H9 (cell line): ENCODE measurements at regions not wholly inside any gene's neighbourhood (a gene's known extent, or its start where the extent isn't known, plus 50 kb on each side); places are given as distances from the start of the nearest gene placed in this dataset.

Experiments used
- DNase-seq: peaks from one replicate; pipeline ENCODE4 v3.0.0-alpha.2; 2017
- H2AFZ ChIP-seq: one replicate; pipeline ENCODE4 v1.6.1; 2013; ENCODE audit warnings: mild to moderate bottlenecking, low read length, control low read depth, moderate library complexity
- H2AK5ac ChIP-seq: 2 replicates; pipeline ENCODE4 v1.6.1; 2013; ENCODE audit warnings: low read length, control low read depth, mixed read lengths; ENCODE audit not compliant: insufficient read length
- H2BK120ac ChIP-seq: one replicate; pipeline ENCODE4 v1.6.1; 2013; ENCODE audit warnings: low read depth, mild to moderate bottlenecking, low read length, control low read depth, inconsistent platforms; ENCODE audit not compliant: poor library complexity, severe bottlenecking
- H2BK12ac ChIP-seq: 2 replicates; pipeline ENCODE4 v1.6.1; 2013; ENCODE audit warnings: low read length, control low read depth, mixed read lengths, low read depth; ENCODE audit not compliant: insufficient read length
- H2BK15ac ChIP-seq: 2 replicates; pipeline ENCODE4 v1.6.1; 2013; ENCODE audit warnings: low read depth, low read length, control low read depth
- H2BK20ac ChIP-seq: one replicate; pipeline ENCODE4 v1.6.1; 2013; ENCODE audit warnings: low read depth, mild to moderate bottlenecking, low read length, control low read depth, inconsistent platforms; ENCODE audit not compliant: poor library complexity, severe bottlenecking
- H2BK5ac ChIP-seq: 2 replicates; pipeline ENCODE4 v1.6.1; 2013; ENCODE audit warnings: low read length, control low read depth, mixed read lengths; ENCODE audit not compliant: insufficient read length
- H3K14ac ChIP-seq: 2 replicates; pipeline ENCODE4 v1.6.1; 2013; ENCODE audit warnings: low read length, control low read depth; ENCODE audit not compliant: insufficient read depth
- H3K18ac ChIP-seq: 2 replicates; pipeline ENCODE4 v1.6.1; 2013; ENCODE audit warnings: low read depth, mild to moderate bottlenecking, mixed read lengths, low read length, control low read depth; ENCODE audit not compliant: insufficient read length
- H3K23ac ChIP-seq: 2 replicates; pipeline ENCODE4 v1.6.1; 2013; ENCODE audit warnings: low read length, control low read depth, mixed read lengths, low read depth; ENCODE audit not compliant: insufficient read length
- H3K23me2 ChIP-seq: 2 replicates; pipeline ENCODE4 v1.6.1; 2013; ENCODE audit warnings: low read depth, mild to moderate bottlenecking, mixed read lengths, low read length, control low read depth; ENCODE audit not compliant: insufficient read length, poor library complexity, severe bottlenecking
- H3K27ac ChIP-seq: 2 replicates; pipeline ENCODE4 v1.5.1; 2013; ENCODE audit warnings: low read length, control low read depth, mixed read lengths, low read depth; ENCODE audit not compliant: insufficient read length
- H3K27me3 ChIP-seq: 2 replicates; pipeline ENCODE4 v1.6.1; 2013; ENCODE audit warnings: low read length, control low read depth, inconsistent platforms; ENCODE audit not compliant: insufficient read depth
- H3K4ac ChIP-seq: 2 replicates; pipeline ENCODE4 v1.6.1; 2013; ENCODE audit warnings: low read depth, mild to moderate bottlenecking, control low read depth, inconsistent platforms, low read length, moderate library complexity
- H3K4me1 ChIP-seq: 2 replicates; pipeline ENCODE4 v1.6.1; 2013; ENCODE audit warnings: low read length, control low read depth, inconsistent platforms; ENCODE audit not compliant: insufficient read depth
- H3K4me2 ChIP-seq: 2 replicates; pipeline ENCODE4 v1.6.1; 2013; ENCODE audit warnings: low read length, control low read depth, mixed read lengths; ENCODE audit not compliant: insufficient read length, insufficient read depth
- H3K56ac ChIP-seq: 2 replicates; pipeline ENCODE4 v1.6.1; 2013; ENCODE audit warnings: low read depth, mild to moderate bottlenecking, mixed read lengths, low read length, control low read depth; ENCODE audit not compliant: insufficient read length
- H3K79me1 ChIP-seq: 2 replicates; pipeline ENCODE4 v1.6.1; 2013; ENCODE audit warnings: low read depth, mild to moderate bottlenecking, moderate library complexity, low read length, control low read depth, inconsistent platforms; ENCODE audit not compliant: insufficient read depth, poor library complexity, severe bottlenecking
- H3K79me2 ChIP-seq: 2 replicates; pipeline ENCODE4 v1.6.1; 2013; ENCODE audit warnings: low read length, control low read depth, inconsistent platforms; ENCODE audit not compliant: insufficient read depth
- H3K9ac ChIP-seq: 2 replicates; pipeline ENCODE4 v1.6.1; 2013; ENCODE audit warnings: low read length, control low read depth, mixed read lengths; ENCODE audit not compliant: insufficient read length; ENCODE audit errors: extremely low read depth
- H3K9me3 ChIP-seq: one replicate; pipeline ENCODE4 v1.6.1; 2013; ENCODE audit warnings: low read depth, low read length, inconsistent platforms; ENCODE audit not compliant: control insufficient read depth
- H3T11ph ChIP-seq: one replicate; pipeline ENCODE4 v1.6.1; 2013; ENCODE audit warnings: mild to moderate bottlenecking, low read length, control low read depth, inconsistent platforms
- H4K20me1 ChIP-seq: one replicate; pipeline ENCODE4 v1.6.1; 2013; ENCODE audit not compliant: control insufficient read depth, insufficient read length, insufficient read depth
- H4K5ac ChIP-seq: 2 replicates; pipeline ENCODE4 v1.6.1; 2013; ENCODE audit warnings: low read depth, mild to moderate bottlenecking, mixed read lengths, low read length, control low read depth; ENCODE audit not compliant: insufficient read length
- H4K8ac ChIP-seq: replicated peaks from 2 replicates; pipeline ENCODE4 v1.6.1; 2013; ENCODE audit warnings: low read length, control low read depth, mixed read lengths, low read depth; ENCODE audit not compliant: insufficient read length
- H4K91ac ChIP-seq: 2 replicates; pipeline ENCODE4 v1.6.1; 2013; ENCODE audit warnings: low read depth, mild to moderate bottlenecking, moderate library complexity, mixed read lengths, low read length, control low read depth; ENCODE audit not compliant: insufficient read length
- H3K27ac Mint-ChIP-seq, 3 experiments: 2 replicates in 2 of 3; 3 replicates in 1 of 3; pipeline ENCODE4 v1.8.0; 2020 to 2021; ENCODE audit warnings: mixed read lengths in 3 of 3, mild to moderate bottlenecking in 1 of 3, moderate library complexity in 1 of 3
- H3K27me3 Mint-ChIP-seq: 2 replicates; pipeline ENCODE4 v1.8.0; 2021; ENCODE audit warnings: low read depth, mild to moderate bottlenecking, moderate library complexity, mixed read lengths
- H3K36me3 Mint-ChIP-seq, 3 experiments: 2 replicates in 2 of 3; 3 replicates in 1 of 3; pipeline ENCODE4 v1.8.0; 2020 to 2021; ENCODE audit warnings: low read depth in 3 of 3, mixed read lengths in 3 of 3; ENCODE audit not compliant: insufficient read depth in 1 of 3
- H3K4me1 Mint-ChIP-seq, 2 experiments: 2 replicates each; pipeline ENCODE4 v1.8.0; 2020; ENCODE audit warnings: mixed read lengths in 2 of 2
- H3K4me3 Mint-ChIP-seq, 2 experiments: 2 replicates in 1 of 2; 3 replicates in 1 of 2; pipeline ENCODE4 v1.8.0; 2020 to 2021; ENCODE audit warnings: mild to moderate bottlenecking in 2 of 2, mixed read lengths in 2 of 2, moderate library complexity in 1 of 2
- H3K9me3 Mint-ChIP-seq, 2 experiments: 2 replicates in 1 of 2; 3 replicates in 1 of 2; pipeline ENCODE4 v1.8.0; 2020; ENCODE audit warnings: mild to moderate bottlenecking in 2 of 2, mixed read lengths in 2 of 2, moderate library complexity in 1 of 2
- WGBS: extraction: QIAGEN DNeasy Blood & Tissue Kit; methylation state at CpG from one replicate; pipeline ENCODE4 v1.1.7; 2013; ENCODE audit warnings: missing lambda C conversion rate, low lambda C conversion rate, mixed read lengths; ENCODE audit not compliant: insufficient read length; ENCODE audit errors: extremely low coverage; 5-methylcytosine and 5-hydroxymethylcytosine counted together
- TF ChIP-seq, protein P1 (sequence below): fragments of 200-600 bp; sonication (generic); conservative IDR thresholded peaks from 3 replicates; pipeline ENCODE4 v1.8.0; 2021; ENCODE audit warnings: antibody characterized with exemption, mild to moderate bottlenecking

DNA sequence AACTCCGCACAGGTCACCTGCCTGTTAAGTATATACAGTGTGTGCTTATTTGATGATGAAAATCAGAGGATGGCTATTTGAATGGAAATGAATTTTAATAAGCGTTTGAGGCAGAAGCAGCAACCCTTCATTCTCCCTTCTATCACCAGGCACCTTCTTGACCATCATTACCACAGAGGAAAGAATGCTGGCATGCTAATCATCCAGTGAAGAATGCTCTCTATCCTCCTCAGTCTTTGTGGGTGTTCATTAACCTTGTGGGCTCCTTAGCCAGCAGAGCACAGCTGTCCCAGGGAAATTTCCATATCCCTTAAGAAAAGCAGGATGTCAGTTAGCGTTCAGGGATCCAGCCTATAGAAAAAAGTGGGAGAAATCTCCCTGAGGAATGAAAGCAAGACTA is 428.0 kb upstream of the CAMK1G start:
- H3K27me3 Mint-ChIP-seq = no peaks in the 10 kb centered on the region
- Histone ChIP-seq H3K14ac (no peak overlapping the region), H4K20me1 (no peaks in the 10 kb centered on the region), H2BK5ac (no peak overlapping the region), H2BK20ac (no peak overlapping the region), H3K18ac (no peak overlapping the region), H3T11ph (no peak overlapping the region), H3K4me2 (peak overlapping the region; percentile 23), H2BK120ac (no peak overlapping the region), H4K5ac (no peak overlapping the region), H3K4me1 (peaks cover 14% of the 10 kb centered on the region; the same call in 1 of the 2 replicates), H2BK12ac (no peak overlapping the region), H3K27ac (peak overlapping the region; percentile 34), H3K9ac (no peak overlapping the region), H3K23ac (no peak overlapping the region), H3K56ac (no peak overlapping the region), H3K9me3 (no peaks in the 10 kb centered on the region), H3K4ac (no peak overlapping the region), H3K23me2 (no peaks in the 10 kb centered on the region), H4K91ac (no peak overlapping the region), H4K8ac (no peak overlapping the region), H2BK15ac (no peak overlapping the region), H3K27me3 (no peaks in the 10 kb centered on the region), H2AFZ (no peak overlapping the region), H3K79me2 (no peaks in the 10 kb centered on the region), H3K79me1 (no peaks in the 10 kb centered on the region), H2AK5ac (no peak overlapping the region)
- peak overlapping the region in 1 of 2 experiments; percentile 55; a peak in 1 of 5 replicates for H3K4me3 Mint-ChIP-seq
- peak; percentile 55 for DNase-seq
- peak overlapping the region; percentile 41 to 84 (median 77); a peak in 5 of 7 replicates for H3K27ac Mint-ChIP-seq
- no CpG with 5 or more reads among the region's 3 CpGs for WGBS
- H3K9me3 Mint-ChIP-seq = no peaks in the 10 kb centered on the region
- H3K36me3 Mint-ChIP-seq = no peaks in the 10 kb centered on the region
- TF ChIP-seq, protein P1, sequence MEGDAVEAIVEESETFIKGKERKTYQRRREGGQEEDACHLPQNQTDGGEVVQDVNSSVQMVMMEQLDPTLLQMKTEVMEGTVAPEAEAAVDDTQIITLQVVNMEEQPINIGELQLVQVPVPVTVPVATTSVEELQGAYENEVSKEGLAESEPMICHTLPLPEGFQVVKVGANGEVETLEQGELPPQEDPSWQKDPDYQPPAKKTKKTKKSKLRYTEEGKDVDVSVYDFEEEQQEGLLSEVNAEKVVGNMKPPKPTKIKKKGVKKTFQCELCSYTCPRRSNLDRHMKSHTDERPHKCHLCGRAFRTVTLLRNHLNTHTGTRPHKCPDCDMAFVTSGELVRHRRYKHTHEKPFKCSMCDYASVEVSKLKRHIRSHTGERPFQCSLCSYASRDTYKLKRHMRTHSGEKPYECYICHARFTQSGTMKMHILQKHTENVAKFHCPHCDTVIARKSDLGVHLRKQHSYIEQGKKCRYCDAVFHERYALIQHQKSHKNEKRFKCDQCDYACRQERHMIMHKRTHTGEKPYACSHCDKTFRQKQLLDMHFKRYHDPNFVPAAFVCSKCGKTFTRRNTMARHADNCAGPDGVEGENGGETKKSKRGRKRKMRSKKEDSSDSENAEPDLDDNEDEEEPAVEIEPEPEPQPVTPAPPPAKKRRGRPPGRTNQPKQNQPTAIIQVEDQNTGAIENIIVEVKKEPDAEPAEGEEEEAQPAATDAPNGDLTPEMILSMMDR = no peak
- peaks cover 51 to 69% of the 10 kb centered on the region in 2 experiments for H3K4me1 Mint-ChIP-seq
